ENCODE measurements at regions not wholly inside any gene's neighbourhood (a gene's known extent, or its start where the extent isn't known, plus 50 kb on each side); places are given as distances from the start of the nearest gene placed in this dataset.

DNA sequence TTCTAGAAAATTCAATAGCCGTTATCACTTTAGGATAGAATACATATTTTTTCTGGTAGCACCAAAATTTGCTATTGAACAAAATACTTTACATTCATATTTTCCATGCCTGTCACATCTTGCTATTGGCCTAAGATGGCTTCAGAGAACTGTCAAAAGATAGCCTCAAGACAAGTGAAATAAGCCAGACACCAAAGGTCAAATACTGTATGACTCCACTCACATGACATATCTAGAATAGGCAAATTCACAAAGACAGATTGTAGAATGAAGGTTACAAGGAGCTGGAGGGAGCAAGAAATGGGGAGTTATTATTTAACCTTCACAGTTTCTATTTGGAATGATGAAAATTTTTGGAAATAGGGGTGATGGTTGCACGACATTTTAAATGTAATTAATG, 223.7 kb upstream of the ZC3H12C start:
- no peaks in the 10 kb centered on the region for H3K36me3 ChIP-seq (ENCODE audit: insufficient read depth, low read depth, low read length)
- no peak overlapping the region for H3K27ac ChIP-seq (ENCODE audit: low read length)
- H3K9me3 ChIP-seq (ENCODE audit: insufficient read depth, low read depth, low read length), result peaks cover 5% of the 10 kb centered on the region; the same call in 1 of the 2 replicates

DNA sequence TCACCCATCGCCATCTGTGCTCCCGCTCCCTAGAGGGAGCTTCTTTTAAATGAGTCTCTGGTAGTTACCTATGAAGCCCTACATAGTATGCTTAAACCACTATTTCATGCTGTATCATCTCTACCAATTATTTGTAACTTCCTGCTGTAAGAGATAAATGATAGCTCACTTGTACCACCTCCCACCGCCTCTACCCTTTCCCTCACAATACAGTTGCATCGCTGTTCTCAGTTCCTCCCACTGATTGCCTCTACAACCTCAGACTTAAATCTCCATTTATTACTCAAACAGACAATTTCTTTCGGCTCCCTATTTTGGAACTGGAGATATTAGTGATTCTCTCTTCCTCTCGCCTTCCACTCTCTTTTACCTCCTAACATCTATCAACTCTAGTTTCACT, 222.9 kb upstream of the ZC3H12C start:
- H3K9ac ChIP-seq (ENCODE audit: low read depth, low read length), result no peak overlapping the region
- no peaks in the 10 kb centered on the region for H3K36me3 ChIP-seq (ENCODE audit: insufficient read depth, low read depth, low read length)
- H3K4me1 ChIP-seq (ENCODE audit: insufficient read depth, low read length), result no peaks in the 10 kb centered on the region
- H3K4me3 ChIP-seq (ENCODE audit: low read length), result no peak overlapping the region
- peaks cover 5% of the 10 kb centered on the region; the same call in 1 of the 2 replicates for H3K9me3 ChIP-seq (ENCODE audit: insufficient read depth, low read depth, low read length)
- no peaks in the 10 kb centered on the region for H3K27me3 ChIP-seq (ENCODE audit: insufficient read depth, low read length)
- H3K27ac ChIP-seq (ENCODE audit: low read length), result no peak overlapping the region

More for the DNA sequence above, 223.7 kb upstream of the ZC3H12C start:
- H3K27me3 ChIP-seq (ENCODE audit: insufficient read depth, low read length), result no peaks in the 10 kb centered on the region
- H3K4me3 ChIP-seq (ENCODE audit: low read length), result no peak overlapping the region
- H3K4me1 ChIP-seq (ENCODE audit: insufficient read depth, low read length), result peaks cover 1% of the 10 kb centered on the region; the same call in 1 of the 2 replicates
- no peak overlapping the region for H3K9ac ChIP-seq (ENCODE audit: low read depth, low read length)

DNA sequence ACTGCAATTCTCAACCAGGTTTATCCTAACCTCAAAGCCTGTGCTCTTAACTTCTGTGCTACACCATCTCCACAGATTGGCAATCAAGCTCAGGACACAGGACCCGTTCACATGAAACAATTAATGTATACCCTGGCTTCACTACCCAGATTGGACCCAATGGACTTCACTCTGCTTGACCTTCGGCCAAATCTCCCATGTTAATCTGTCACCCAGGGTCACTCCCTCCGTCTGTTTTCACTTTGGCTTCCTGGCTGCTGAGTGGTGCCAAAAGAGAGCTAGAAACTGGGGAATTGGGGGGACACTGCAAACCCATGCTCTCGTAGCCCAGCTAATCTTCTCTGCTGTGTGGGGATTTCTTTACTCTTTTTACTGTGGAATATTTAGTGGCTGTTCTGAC, 216.1 kb upstream of the ZC3H12C start:
- Histone ChIP-seq H3K4me3 (ENCODE audit: low read length) (no peak overlapping the region), H3K9ac (ENCODE audit: low read depth, low read length) (no peak overlapping the region), H3K36me3 (ENCODE audit: insufficient read depth, low read depth, low read length) (no peaks in the 10 kb centered on the region), H3K4me1 (ENCODE audit: insufficient read depth, low read length) (no peaks in the 10 kb centered on the region), H3K9me3 (ENCODE audit: insufficient read depth, low read depth, low read length) (peaks cover 5% of the 10 kb centered on the region; the same call in 1 of the 2 replicates), H3K27me3 (ENCODE audit: insufficient read depth, low read length) (no peaks in the 10 kb centered on the region), H3K27ac (ENCODE audit: low read length) (no peak overlapping the region)

DNA sequence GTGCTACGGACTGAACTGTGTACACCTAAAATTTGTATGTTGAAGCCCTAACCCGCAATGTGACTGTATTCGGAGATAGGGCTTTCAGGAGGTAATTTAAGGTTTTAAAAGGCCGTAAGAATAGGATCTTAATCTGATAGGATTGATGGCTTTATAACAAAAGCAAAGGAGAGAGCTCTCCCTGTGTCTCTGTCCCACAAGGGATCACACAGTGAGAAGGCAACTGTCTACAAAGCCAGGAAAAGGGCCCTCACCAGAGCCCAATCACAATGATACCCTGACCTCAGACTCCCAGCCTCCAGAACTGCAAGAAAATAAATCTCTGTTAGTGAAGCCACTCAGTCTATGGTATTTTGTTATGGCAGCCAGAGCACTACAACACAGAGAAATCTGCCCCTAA, 208.7 kb upstream of the ZC3H12C start:
- no peak overlapping the region for H3K9ac ChIP-seq (ENCODE audit: low read depth, low read length)
- no peak overlapping the region for H3K27ac ChIP-seq (ENCODE audit: low read length)
- no peaks in the 10 kb centered on the region for H3K9me3 ChIP-seq (ENCODE audit: insufficient read depth, low read depth, low read length)
- H3K4me3 ChIP-seq (ENCODE audit: low read length), result no peak overlapping the region
- H3K4me1 ChIP-seq (ENCODE audit: insufficient read depth, low read length), result no peaks in the 10 kb centered on the region
- no peaks in the 10 kb centered on the region for H3K36me3 ChIP-seq (ENCODE audit: insufficient read depth, low read depth, low read length)
- H3K27me3 ChIP-seq (ENCODE audit: insufficient read depth, low read length), result no peaks in the 10 kb centered on the region

DNA sequence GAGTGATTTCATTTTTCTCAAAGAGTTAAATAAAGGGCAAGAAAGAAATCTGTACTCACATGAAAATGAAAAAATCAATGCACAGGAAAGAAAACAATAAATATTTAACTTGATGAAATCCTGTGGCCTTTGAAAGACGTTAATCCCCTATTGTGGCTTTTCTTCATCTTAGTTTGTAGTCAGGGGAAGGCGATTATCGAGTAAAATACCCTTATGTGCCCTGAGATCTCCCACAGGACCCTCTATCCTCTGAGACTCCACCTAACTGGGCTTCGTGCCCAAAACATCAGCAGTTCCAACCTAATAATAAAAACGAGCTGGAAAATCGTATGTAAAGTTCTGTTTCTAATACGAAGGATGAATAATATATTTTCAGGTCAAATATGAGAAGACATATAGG, 208.2 kb upstream of the ZC3H12C start:
- Histone ChIP-seq H3K9me3 (ENCODE audit: insufficient read depth, low read depth, low read length) (no peaks in the 10 kb centered on the region), H3K27me3 (ENCODE audit: insufficient read depth, low read length) (no peaks in the 10 kb centered on the region), H3K9ac (ENCODE audit: low read depth, low read length) (no peak overlapping the region), H3K36me3 (ENCODE audit: insufficient read depth, low read depth, low read length) (no peaks in the 10 kb centered on the region), H3K4me3 (ENCODE audit: low read length) (no peak overlapping the region), H3K27ac (ENCODE audit: low read length) (no peak overlapping the region), H3K4me1 (ENCODE audit: insufficient read depth, low read length) (no peaks in the 10 kb centered on the region)

DNA sequence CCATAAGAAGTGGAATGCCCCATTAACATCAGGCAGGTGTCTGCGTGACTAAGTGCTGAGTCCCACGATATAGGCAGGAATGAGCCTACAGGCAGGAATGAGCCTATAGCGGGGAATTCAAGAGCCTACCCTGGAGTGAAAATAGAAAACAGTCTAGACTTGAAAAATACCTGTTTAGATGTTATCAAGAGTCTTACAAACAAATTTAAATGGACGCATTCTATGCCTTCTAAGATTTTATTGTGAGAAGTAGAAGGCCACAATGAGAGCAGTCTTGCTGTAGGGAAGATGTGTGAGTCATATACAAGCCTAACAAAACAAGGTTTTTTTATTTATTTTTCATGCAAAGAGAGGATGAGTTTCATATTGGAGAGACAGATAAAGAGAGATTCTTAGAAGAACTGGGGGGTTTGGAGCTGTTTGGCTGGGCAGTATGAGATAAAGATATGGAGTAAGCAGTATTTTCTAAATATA, 200.8 kb upstream of the ZC3H12C start:
- H3K4me3 ChIP-seq (ENCODE audit: low read length), result no peak overlapping the region
- no peaks in the 10 kb centered on the region for H3K27me3 ChIP-seq (ENCODE audit: insufficient read depth, low read length)
- H3K36me3 ChIP-seq (ENCODE audit: insufficient read depth, low read depth, low read length), result no peaks in the 10 kb centered on the region
- no peak overlapping the region for H3K27ac ChIP-seq (ENCODE audit: low read length)
- no peak overlapping the region for H3K9ac ChIP-seq (ENCODE audit: low read depth, low read length)
- H3K9me3 ChIP-seq (ENCODE audit: insufficient read depth, low read depth, low read length), result no peaks in the 10 kb centered on the region
- H3K4me1 ChIP-seq (ENCODE audit: insufficient read depth, low read length), result no peaks in the 10 kb centered on the region; the same call in 1 of the 2 replicates

DNA sequence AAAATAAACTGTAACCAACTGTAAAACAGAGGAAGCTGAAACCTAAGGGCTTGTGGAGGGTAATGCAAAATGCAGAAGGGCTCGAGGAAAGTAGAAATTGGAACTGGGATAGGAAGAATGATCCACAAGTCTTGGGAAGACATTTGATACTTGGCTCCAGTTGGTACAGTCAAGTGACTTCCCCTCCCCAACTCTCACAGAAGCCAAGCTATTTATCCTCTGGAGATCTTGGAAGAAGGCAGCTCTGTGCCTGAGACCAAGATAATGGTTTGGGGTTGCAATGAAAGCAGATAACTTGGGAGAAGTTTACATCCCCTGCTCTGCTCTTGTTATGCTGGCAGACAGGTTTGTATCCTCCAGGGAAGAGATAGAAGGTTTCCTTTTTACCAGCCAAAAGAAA, 198.9 kb upstream of the ZC3H12C start:
- Histone ChIP-seq H3K27me3 (ENCODE audit: insufficient read depth, low read length) (no peaks in the 10 kb centered on the region), H3K4me3 (ENCODE audit: low read length) (no peak overlapping the region), H3K36me3 (ENCODE audit: insufficient read depth, low read depth, low read length) (no peaks in the 10 kb centered on the region), H3K9me3 (ENCODE audit: insufficient read depth, low read depth, low read length) (peaks cover 4% of the 10 kb centered on the region; the same call in 1 of the 2 replicates), H3K27ac (ENCODE audit: low read length) (no peak overlapping the region), H3K9ac (ENCODE audit: low read depth, low read length) (no peak overlapping the region), H3K4me1 (ENCODE audit: insufficient read depth, low read length) (no peaks in the 10 kb centered on the region; the same call in 1 of the 2 replicates)

DNA sequence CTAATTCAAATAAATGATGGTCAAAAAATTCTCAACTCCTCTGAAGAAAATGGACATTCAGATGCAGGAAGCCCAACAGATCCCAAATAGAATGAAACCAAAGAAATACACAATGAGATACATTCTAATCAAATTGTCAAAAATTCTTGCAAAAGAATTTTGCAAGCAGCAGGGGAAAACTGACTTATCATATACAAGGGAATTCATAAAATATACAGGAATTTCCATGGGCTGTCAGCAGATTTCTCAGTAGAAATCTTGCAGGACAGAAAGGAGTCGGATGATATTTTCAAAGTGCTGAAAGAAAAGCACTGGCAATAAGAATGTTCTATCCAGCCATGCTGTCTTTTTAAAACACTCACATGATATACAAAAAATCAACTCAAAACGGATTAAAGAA, 194.6 kb upstream of the ZC3H12C start:
- Histone ChIP-seq H3K9me3 (ENCODE audit: insufficient read depth, low read depth, low read length) (peaks cover 4% of the 10 kb centered on the region; the same call in 1 of the 2 replicates), H3K9ac (ENCODE audit: low read depth, low read length) (no peak overlapping the region), H3K27me3 (ENCODE audit: insufficient read depth, low read length) (no peaks in the 10 kb centered on the region), H3K36me3 (ENCODE audit: insufficient read depth, low read depth, low read length) (no peaks in the 10 kb centered on the region), H3K27ac (ENCODE audit: low read length) (no peak overlapping the region), H3K4me3 (ENCODE audit: low read length) (no peak overlapping the region), H3K4me1 (ENCODE audit: insufficient read depth, low read length) (no peaks in the 10 kb centered on the region; the same call in 1 of the 2 replicates)

DNA sequence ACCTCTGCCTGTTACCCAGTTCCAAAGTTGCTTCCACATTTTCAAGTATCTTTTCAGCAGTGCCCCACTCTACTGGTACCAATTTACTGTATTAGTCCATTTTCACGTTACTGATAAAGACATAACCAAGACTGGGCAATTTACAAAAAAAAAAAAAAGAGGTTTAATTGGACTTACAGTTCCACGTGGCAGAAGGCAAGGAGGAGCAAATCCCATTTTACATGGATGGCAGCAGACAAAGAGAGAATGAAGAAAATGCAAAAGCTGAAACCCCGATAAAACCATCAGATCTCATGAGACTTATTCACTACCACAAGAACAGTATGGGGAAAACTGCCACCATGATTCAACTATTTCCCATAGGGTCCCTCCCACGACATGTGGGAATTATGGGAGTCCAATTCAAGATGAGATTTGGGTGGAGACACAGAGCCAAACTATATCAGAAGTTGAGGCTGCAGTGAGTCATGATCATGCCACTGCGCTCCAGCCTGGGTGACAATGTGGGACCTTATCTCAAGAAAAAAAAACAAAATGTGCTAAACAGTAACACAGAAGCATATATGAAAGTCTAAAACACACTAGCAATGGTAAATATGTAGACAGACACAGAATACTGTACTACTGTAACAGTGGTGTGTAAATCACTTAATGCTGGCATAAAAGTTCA, 190.3 kb upstream of the ZC3H12C start:
- Histone ChIP-seq H3K9me3 (ENCODE audit: insufficient read depth, low read depth, low read length) (peaks cover 4% of the 10 kb centered on the region; the same call in 1 of the 2 replicates), H3K4me3 (ENCODE audit: low read length) (no peak overlapping the region), H3K9ac (ENCODE audit: low read depth, low read length) (no peak overlapping the region), H3K27ac (ENCODE audit: low read length) (no peak overlapping the region), H3K4me1 (ENCODE audit: insufficient read depth, low read length) (no peaks in the 10 kb centered on the region), H3K36me3 (ENCODE audit: insufficient read depth, low read depth, low read length) (no peaks in the 10 kb centered on the region), H3K27me3 (ENCODE audit: insufficient read depth, low read length) (no peaks in the 10 kb centered on the region)

DNA sequence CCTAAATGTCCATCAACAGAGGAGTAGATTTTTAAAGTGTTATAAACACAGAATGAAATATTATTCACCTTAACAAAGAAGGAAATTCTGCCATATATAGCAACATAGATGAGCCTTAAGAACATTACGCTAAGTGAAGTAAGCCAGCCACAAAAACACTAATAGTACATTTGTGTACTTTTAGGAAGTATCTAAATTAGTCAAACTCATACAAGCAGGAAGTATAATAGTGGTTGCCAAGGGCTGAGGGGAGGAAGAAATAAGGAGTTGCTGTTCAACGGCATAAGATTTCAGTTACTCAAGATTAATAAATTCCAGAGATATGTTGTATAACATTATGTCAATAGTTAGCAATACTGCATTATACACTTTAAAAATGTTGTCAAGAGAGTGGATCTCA, 181.7 kb upstream of the ZC3H12C start:
- H3K27me3 ChIP-seq (ENCODE audit: insufficient read depth, low read length), result no peaks in the 10 kb centered on the region

DNA sequence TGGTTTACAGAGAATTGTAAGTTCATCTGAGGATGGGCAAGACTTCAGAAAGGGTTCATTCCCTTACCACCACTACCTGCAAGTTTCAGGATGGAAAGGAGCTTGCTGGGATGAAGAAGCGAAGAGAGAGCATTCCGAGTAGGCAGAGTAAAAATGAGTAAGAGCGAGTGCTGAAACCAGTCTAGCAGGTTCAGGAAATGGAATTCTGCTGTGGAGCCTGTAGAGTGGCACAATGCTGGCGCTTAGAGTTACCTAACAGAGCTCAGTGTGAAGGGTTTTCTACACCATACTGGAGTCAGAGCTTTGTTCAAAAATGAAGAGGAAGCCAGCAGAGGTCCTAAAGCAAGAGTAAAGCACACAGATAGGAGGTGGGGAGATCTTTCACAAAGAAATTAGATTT, 179.2 kb upstream of the ZC3H12C start:
- H3K27ac ChIP-seq (ENCODE audit: low read length), result no peak overlapping the region
- no peaks in the 10 kb centered on the region for H3K9me3 ChIP-seq (ENCODE audit: insufficient read depth, low read depth, low read length)
- no peak overlapping the region for H3K4me3 ChIP-seq (ENCODE audit: low read length)
- H3K36me3 ChIP-seq (ENCODE audit: insufficient read depth, low read depth, low read length), result no peaks in the 10 kb centered on the region
- no peak overlapping the region for H3K9ac ChIP-seq (ENCODE audit: low read depth, low read length)
- no peaks in the 10 kb centered on the region for H3K4me1 ChIP-seq (ENCODE audit: insufficient read depth, low read length)
- no peaks in the 10 kb centered on the region for H3K27me3 ChIP-seq (ENCODE audit: insufficient read depth, low read length)

More for the DNA sequence above, 181.7 kb upstream of the ZC3H12C start:
- no peaks in the 10 kb centered on the region for H3K36me3 ChIP-seq (ENCODE audit: insufficient read depth, low read depth, low read length)
- H3K4me1 ChIP-seq (ENCODE audit: insufficient read depth, low read length), result no peaks in the 10 kb centered on the region
- H3K9me3 ChIP-seq (ENCODE audit: insufficient read depth, low read depth, low read length), result no peaks in the 10 kb centered on the region
- no peak overlapping the region for H3K27ac ChIP-seq (ENCODE audit: low read length)
- no peak overlapping the region for H3K4me3 ChIP-seq (ENCODE audit: low read length)
- H3K9ac ChIP-seq (ENCODE audit: low read depth, low read length), result no peak overlapping the region

All from iPS-20b (cell line).